ENCODE measurements at regions not wholly inside any gene's neighbourhood (a gene's known extent, or its start where the extent isn't known, plus 50 kb on each side); places are given as distances from the start of the nearest gene placed in this dataset.
"Not testable (repeated sequence)": the region's sequence is repeated elsewhere in the genome, so short reads cannot be mapped to it uniquely, and the experiment has no call there.

DNA sequence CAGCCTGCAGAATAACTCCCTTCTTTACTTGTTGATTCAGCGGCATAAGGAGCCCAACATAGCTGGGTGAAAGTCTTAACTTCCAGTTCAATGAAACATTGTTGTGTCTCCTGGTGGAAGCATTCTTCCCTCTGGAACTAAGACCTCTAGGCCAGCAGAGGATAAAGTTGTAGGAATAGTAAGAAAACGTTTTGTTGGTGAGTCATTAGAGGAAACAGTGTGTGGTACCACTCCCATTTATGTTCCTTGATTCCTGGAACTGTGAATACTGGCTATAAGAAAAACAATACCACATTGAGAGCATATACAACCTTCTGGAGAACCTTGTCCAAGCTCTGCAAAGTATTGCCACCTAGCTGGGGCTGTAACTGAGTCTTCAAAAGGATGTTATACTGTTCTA lies 737.4 kb upstream of the ZP4 start:
- Histone ChIP-seq H3K36me3 (ENCODE audit: insufficient read depth, low read depth, low read length) (no peaks in the 10 kb centered on the region), H3K27ac (ENCODE audit: low read length) (no peak overlapping the region), H3K4me3 (ENCODE audit: low read length) (no peak overlapping the region), H3K27me3 (ENCODE audit: insufficient read depth, low read length) (no peaks in the 10 kb centered on the region), H3K9ac (ENCODE audit: low read depth, low read length) (no peak overlapping the region), H3K9me3 (ENCODE audit: insufficient read depth, low read depth, low read length) (no peaks in the 10 kb centered on the region), H3K4me1 (ENCODE audit: insufficient read depth, low read length) (no peaks in the 10 kb centered on the region)

DNA sequence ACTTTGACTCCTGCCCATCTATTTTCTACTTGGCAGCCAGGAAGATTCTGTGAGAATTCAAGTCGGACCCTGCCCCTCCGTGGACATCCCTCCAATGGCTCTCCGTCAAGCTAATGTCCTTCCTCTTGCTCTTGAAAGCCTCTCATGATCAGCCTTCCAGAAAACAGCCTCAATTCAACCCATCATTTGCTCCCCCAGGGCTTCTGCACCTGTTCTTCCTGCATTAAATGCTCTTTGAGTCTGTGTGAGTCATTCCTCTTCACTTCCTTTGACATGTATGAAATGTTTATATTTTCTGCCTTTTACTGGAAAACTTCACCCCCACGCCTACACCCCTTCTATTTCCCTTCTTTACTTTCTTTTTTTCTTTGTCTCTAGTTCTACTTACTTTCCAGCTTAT lies 734.1 kb upstream of the ZP4 start:
- no peaks in the 10 kb centered on the region for H3K36me3 ChIP-seq (ENCODE audit: insufficient read depth, low read depth, low read length)
- H3K4me3 ChIP-seq (ENCODE audit: low read length) = no peak overlapping the region
- no peak overlapping the region for H3K27ac ChIP-seq (ENCODE audit: low read length)
- no peaks in the 10 kb centered on the region for H3K27me3 ChIP-seq (ENCODE audit: insufficient read depth, low read length)
- no peak overlapping the region for H3K9ac ChIP-seq (ENCODE audit: low read depth, low read length)
- H3K4me1 ChIP-seq (ENCODE audit: insufficient read depth, low read length) = no peaks in the 10 kb centered on the region
- H3K9me3 ChIP-seq (ENCODE audit: insufficient read depth, low read depth, low read length) = no peaks in the 10 kb centered on the region

DNA sequence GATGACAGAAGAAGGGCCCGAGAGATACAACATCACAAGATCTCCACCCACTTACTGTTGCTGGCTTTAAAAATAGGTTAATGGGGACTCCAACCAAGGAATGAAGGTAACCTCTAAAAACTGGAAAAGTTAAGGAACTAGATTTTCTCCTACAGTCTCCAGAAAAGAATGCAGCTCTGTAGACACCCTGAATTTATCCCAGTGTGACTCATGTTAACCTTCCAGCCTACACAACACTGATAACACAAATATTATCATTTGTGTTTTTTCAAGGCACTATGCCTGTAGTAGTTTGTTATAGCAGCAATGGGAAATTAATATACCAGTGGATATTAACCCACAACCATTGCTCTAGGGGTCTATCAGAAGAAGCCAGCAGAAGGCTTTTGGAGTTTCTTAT lies 730.7 kb upstream of the ZP4 start:
- Histone ChIP-seq H3K27me3 (ENCODE audit: insufficient read depth, low read length) (no peaks in the 10 kb centered on the region), H3K9ac (ENCODE audit: low read depth, low read length) (no peak overlapping the region), H3K9me3 (ENCODE audit: insufficient read depth, low read depth, low read length) (no peaks in the 10 kb centered on the region), H3K4me3 (ENCODE audit: low read length) (no peak overlapping the region), H3K4me1 (ENCODE audit: insufficient read depth, low read length) (no peaks in the 10 kb centered on the region), H3K27ac (ENCODE audit: low read length) (no peak overlapping the region), H3K36me3 (ENCODE audit: insufficient read depth, low read depth, low read length) (no peaks in the 10 kb centered on the region)

DNA sequence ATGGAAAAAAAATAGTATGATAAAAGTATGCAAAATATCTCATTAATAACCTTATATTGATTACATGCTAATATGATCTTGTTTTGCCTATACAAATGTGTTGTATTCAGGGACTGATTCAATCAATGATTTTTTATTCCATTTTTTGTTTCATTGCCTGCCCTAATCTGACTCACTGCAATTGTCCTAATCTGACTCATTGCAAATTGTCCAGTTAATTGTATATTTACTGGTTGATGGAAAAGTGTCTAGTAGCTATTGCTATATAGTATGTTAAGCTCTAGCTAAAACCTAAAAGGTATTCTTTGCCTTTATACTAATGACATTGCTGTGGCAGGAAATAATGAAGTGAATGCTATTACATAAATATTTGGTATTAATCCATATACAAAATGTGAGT lies 728.9 kb upstream of the ZP4 start:
- Histone ChIP-seq H3K9me3 (ENCODE audit: insufficient read depth, low read depth, low read length) (no peaks in the 10 kb centered on the region), H3K36me3 (ENCODE audit: insufficient read depth, low read depth, low read length) (no peaks in the 10 kb centered on the region), H3K4me3 (ENCODE audit: low read length) (no peak overlapping the region), H3K27me3 (ENCODE audit: insufficient read depth, low read length) (no peaks in the 10 kb centered on the region), H3K4me1 (ENCODE audit: insufficient read depth, low read length) (no peaks in the 10 kb centered on the region), H3K27ac (ENCODE audit: low read length) (no peak overlapping the region), H3K9ac (ENCODE audit: low read depth, low read length) (no peak overlapping the region)

DNA sequence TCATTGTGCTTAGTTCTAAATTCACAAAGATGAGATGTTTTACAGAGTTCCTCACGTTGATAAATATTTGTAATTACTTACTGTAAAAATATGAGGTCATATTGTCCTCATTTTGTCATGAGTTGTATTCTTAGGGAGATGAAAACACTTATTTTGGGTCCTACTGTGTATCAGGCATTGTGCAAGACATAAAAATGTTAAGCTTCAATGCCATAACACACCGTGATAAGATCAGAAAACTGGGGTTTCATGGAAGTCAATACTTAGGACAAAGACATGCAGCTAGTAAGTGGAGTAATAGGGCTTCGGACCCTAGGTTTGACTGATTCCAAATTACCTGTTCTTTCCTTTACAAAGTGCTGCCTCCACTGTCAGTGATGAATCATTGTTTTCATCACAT lies 720.7 kb upstream of the ZP4 start:
- Histone ChIP-seq H3K9ac (ENCODE audit: low read depth, low read length) (no peak overlapping the region), H3K4me3 (ENCODE audit: low read length) (no peak overlapping the region), H3K4me1 (ENCODE audit: insufficient read depth, low read length) (0 out of 2 replicates have a peak, but pooled peaks cover 2% of the 10 kb centered on the region), H3K27me3 (ENCODE audit: insufficient read depth, low read length) (no peaks in the 10 kb centered on the region), H3K36me3 (ENCODE audit: insufficient read depth, low read depth, low read length) (no peaks in the 10 kb centered on the region), H3K27ac (ENCODE audit: low read length) (no peak overlapping the region), H3K9me3 (ENCODE audit: insufficient read depth, low read depth, low read length) (no peaks in the 10 kb centered on the region)

DNA sequence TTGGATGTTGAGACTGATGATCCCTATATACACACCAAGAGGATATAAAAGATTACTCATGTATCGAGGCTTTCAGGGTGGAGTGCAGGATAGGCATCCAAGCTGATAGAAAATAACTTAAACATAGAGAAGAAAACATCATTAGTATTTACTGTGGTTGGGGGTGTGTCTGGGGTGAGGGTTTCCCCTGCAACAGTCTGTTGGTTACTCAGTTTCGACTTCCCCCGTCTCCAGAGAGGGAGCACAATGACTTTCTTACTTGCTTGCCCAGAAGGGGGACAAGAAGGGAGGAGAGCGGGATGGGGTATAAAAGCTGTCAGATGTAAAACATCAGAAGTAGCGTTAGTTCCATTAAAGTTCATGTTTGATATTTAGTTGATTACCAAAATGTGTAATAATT lies 717.4 kb upstream of the ZP4 start:
- Histone ChIP-seq H3K9me3 (ENCODE audit: insufficient read depth, low read depth, low read length) (no peaks in the 10 kb centered on the region), H3K4me3 (ENCODE audit: low read length) (no peak overlapping the region), H3K27ac (ENCODE audit: low read length) (no peak overlapping the region), H3K4me1 (ENCODE audit: insufficient read depth, low read length) (0 out of 2 replicates have a peak, but pooled peaks cover 2% of the 10 kb centered on the region), H3K9ac (ENCODE audit: low read depth, low read length) (no peak overlapping the region), H3K27me3 (ENCODE audit: insufficient read depth, low read length) (no peaks in the 10 kb centered on the region), H3K36me3 (ENCODE audit: insufficient read depth, low read depth, low read length) (no peaks in the 10 kb centered on the region)

DNA sequence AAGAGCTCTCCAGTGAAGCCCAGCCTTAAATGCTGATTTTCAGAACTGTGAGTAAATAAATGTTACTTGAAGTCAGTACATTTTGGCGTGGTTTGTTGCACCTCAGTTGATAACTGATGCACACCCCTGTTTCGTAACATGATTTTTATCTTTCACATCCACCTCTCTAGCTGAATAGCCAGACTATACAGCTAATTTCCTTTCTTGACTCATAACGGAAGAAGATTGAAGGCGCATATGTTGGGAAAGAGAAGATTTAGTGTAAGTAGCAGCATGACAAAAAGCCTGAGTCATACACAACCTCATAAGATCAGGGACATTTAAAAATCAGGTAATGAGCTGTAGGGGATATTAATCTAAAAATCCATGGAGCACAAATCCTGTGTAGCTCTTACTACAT lies 716.2 kb upstream of the ZP4 start:
- H3K27me3 ChIP-seq (ENCODE audit: insufficient read depth, low read length) = no peaks in the 10 kb centered on the region
- no peak overlapping the region for H3K4me3 ChIP-seq (ENCODE audit: low read length)
- no peak overlapping the region for H3K9ac ChIP-seq (ENCODE audit: low read depth, low read length)
- H3K36me3 ChIP-seq (ENCODE audit: insufficient read depth, low read depth, low read length) = no peaks in the 10 kb centered on the region
- H3K27ac ChIP-seq (ENCODE audit: low read length) = no peak overlapping the region
- H3K9me3 ChIP-seq (ENCODE audit: insufficient read depth, low read depth, low read length) = no peaks in the 10 kb centered on the region
- 0 out of 2 replicates have a peak, but pooled peaks cover 2% of the 10 kb centered on the region for H3K4me1 ChIP-seq (ENCODE audit: insufficient read depth, low read length)

DNA sequence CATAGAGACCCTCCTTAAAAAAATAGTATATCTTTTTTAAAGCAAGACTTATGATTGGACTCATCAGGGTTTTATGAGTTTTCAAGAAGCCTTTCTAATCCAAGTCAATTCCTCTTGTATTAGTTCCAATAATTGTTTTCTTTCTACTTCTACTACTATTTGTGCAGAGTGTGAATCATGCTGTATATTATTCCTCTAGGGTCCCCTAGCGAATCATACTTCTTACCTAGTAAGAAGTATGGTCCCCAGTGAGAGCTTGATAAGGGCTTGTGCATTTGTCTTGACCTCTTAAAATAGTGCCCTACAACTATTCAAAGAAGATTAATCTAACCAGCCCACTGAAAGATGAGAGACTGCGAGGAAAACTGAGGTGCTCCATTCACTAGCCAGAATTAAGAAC lies 715.7 kb upstream of the ZP4 start:
- Histone ChIP-seq H3K9me3 (ENCODE audit: insufficient read depth, low read depth, low read length) (no peaks in the 10 kb centered on the region), H3K27ac (ENCODE audit: low read length) (no peak overlapping the region)

DNA sequence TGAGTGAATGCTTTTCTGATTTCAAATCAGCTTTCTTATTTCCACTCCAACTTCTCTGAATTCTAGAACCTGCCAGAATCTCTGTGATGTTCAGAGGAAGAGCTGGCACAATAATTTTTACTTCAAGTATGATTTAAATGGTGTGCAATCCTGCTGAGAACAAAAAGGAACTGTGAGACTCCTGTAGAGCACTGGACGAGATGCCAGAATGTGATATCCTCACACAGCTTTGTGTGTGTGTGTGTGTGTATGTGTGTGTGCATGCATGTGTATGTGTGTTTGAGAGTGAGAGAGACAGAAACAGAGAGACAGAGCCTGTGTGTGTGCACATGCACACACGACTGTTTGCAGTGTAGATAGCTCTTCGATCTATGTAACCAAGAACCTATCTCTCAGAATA lies 713.6 kb upstream of the ZP4 start:
- Histone ChIP-seq H3K9me3 (ENCODE audit: insufficient read depth, low read depth, low read length) (no peaks in the 10 kb centered on the region), H3K27ac (ENCODE audit: low read length) (no peak overlapping the region), H3K27me3 (ENCODE audit: insufficient read depth, low read length) (no peaks in the 10 kb centered on the region), H3K4me3 (ENCODE audit: low read length) (no peak overlapping the region), H3K4me1 (ENCODE audit: insufficient read depth, low read length) (0 out of 2 replicates have a peak, but pooled peaks cover 2% of the 10 kb centered on the region), H3K36me3 (ENCODE audit: insufficient read depth, low read depth, low read length) (no peaks in the 10 kb centered on the region), H3K9ac (ENCODE audit: low read depth, low read length) (no peak overlapping the region)

More for the DNA sequence above, 715.7 kb upstream of the ZP4 start:
- Histone ChIP-seq H3K4me3 (ENCODE audit: low read length) (no peak overlapping the region), H3K27me3 (ENCODE audit: insufficient read depth, low read length) (no peaks in the 10 kb centered on the region), H3K9ac (ENCODE audit: low read depth, low read length) (no peak overlapping the region), H3K4me1 (ENCODE audit: insufficient read depth, low read length) (0 out of 2 replicates have a peak, but pooled peaks cover 2% of the 10 kb centered on the region), H3K36me3 (ENCODE audit: insufficient read depth, low read depth, low read length) (no peaks in the 10 kb centered on the region)

DNA sequence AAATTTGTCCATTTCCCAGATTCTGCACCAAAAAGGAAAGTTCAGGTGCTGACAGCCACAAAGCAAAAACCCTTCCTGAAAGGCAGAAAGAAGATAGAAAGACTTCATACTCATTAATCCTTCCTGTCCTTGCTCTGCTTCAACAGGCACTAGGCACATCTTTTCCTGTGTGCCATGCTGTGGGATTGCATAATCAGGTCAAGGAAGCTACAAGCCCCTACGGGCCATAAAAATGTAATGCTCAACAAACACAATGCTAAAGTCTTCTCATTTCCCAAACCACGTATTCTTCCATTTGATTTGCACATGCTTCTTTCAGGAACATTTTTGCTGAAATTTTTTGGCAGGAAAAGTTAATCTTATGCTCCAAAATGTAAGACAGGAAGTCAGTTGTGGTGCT lies 710.9 kb upstream of the ZP4 start:
- H3K9ac ChIP-seq (ENCODE audit: low read depth, low read length); H3K36me3 ChIP-seq (ENCODE audit: insufficient read depth, low read depth, low read length); H3K9me3 ChIP-seq (ENCODE audit: insufficient read depth, low read depth, low read length); H3K4me3 ChIP-seq (ENCODE audit: low read length); H3K27me3 ChIP-seq (ENCODE audit: insufficient read depth, low read length); H3K4me1 ChIP-seq (ENCODE audit: insufficient read depth, low read length); H3K27ac ChIP-seq (ENCODE audit: low read length): not testable (repeated sequence)

DNA sequence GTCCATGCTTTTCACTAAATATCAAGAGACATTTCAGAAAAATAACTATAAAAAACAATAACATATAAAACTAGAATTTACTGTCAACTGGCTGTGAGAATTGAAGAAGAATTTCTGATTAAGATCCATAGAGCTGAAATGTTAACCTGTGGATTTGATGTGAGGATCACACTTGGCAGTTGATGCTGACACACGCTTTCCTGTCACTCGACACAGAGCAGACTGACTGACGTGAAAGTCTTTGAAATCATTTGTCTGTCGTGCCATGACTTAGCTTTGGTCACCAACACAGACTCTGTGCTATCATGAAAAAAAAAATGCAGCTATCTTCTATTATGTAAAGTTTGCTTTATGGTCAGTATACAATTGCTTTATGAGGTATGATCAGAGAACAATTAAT lies 706.0 kb upstream of the ZP4 start:
- H3K27me3 ChIP-seq (ENCODE audit: insufficient read depth, low read length) = no peaks in the 10 kb centered on the region
- H3K36me3 ChIP-seq (ENCODE audit: insufficient read depth, low read depth, low read length) = no peaks in the 10 kb centered on the region
- no peaks in the 10 kb centered on the region for H3K4me1 ChIP-seq (ENCODE audit: insufficient read depth, low read length)
- no peak overlapping the region for H3K4me3 ChIP-seq (ENCODE audit: low read length)
- H3K9me3 ChIP-seq (ENCODE audit: insufficient read depth, low read depth, low read length) = no peaks in the 10 kb centered on the region
- H3K9ac ChIP-seq (ENCODE audit: low read depth, low read length) = no peak overlapping the region
- H3K27ac ChIP-seq (ENCODE audit: low read length) = no peak overlapping the region

DNA sequence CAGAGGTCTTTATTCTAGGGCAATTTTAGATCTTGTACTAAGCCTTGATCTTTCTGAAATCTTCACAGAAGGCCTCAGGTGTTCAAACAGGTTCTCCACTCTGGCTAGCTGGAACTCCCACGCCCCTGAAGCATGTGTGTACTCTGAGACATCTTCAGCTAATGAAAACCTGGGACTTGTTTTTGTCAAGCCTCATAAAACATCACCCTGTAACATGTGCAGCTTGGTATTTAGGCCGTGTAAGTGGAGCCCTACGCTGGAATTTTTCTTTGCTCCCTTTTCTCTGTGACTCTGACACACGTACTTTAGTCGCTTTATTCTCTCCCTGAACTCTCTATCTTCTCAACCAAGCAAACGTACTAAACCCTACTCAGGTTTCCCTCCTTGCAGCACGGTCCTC lies 701.9 kb upstream of the ZP4 start:
- H3K4me3 ChIP-seq (ENCODE audit: low read length) = no peak overlapping the region
- H3K27ac ChIP-seq (ENCODE audit: low read length) = no peak overlapping the region
- H3K36me3 ChIP-seq (ENCODE audit: insufficient read depth, low read depth, low read length) = no peaks in the 10 kb centered on the region
- H3K27me3 ChIP-seq (ENCODE audit: insufficient read depth, low read length) = no peaks in the 10 kb centered on the region
- no peaks in the 10 kb centered on the region for H3K9me3 ChIP-seq (ENCODE audit: insufficient read depth, low read depth, low read length)
- no peak overlapping the region for H3K9ac ChIP-seq (ENCODE audit: low read depth, low read length)
- no peaks in the 10 kb centered on the region for H3K4me1 ChIP-seq (ENCODE audit: insufficient read depth, low read length)
